NCI-H2107 treated with DMSO at 0.1 percent for 48 hours (cell line): ENCODE measurements at regions not wholly inside any gene's neighbourhood (a gene's known extent, or its start where the extent isn't known, plus 50 kb on each side); places are given as distances from the start of the nearest gene placed in this dataset.
"Not testable (repeated sequence)": the region's sequence is repeated elsewhere in the genome, so short reads cannot be mapped to it uniquely, and the experiment has no call there.

Experiments
- DNase-seq: peaks from one replicate; lab custom pipeline; 2025; ENCODE audit not compliant: unreplicated experiment; lab: John Stamatoyannopoulos, UW

- DNase-seq, result no peak
These were observed 607.2 kb upstream of the KCND2 start for GRCh38 chr7:119665796-119666195.

- DNase-seq, result no peak
These were observed 591.6 kb upstream of the KCND2 start for GRCh38 chr7:119681336-119681735.

GRCh38 chr7:119684763-119685162 is 588.2 kb upstream of the KCND2 start:
- no peak for DNase-seq

GRCh38 chr7:119685906-119686305 is 587.1 kb upstream of the KCND2 start:
- DNase-seq, result no peak

GRCh38 chr7:119688831-119689230 is 584.1 kb upstream of the KCND2 start:
- no peak for DNase-seq

GRCh38 chr7:119692541-119692940 is 580.4 kb upstream of the KCND2 start:
- DNase-seq, result no peak

GRCh38 chr7:119694506-119694905 is 578.5 kb upstream of the KCND2 start:
- DNase-seq, result no peak

GRCh38 chr7:119696336-119696735 is 576.6 kb upstream of the KCND2 start:
- no peak for DNase-seq

GRCh38 chr7:119703895-119704294 is 569.1 kb upstream of the KCND2 start:
- no peak for DNase-seq

GRCh38 chr7:119706608-119707007 is 566.4 kb upstream of the KCND2 start:
- no peak for DNase-seq

- DNase-seq, result no peak
These were observed 564.1 kb upstream of the KCND2 start for GRCh38 chr7:119708891-119709290.

GRCh38 chr7:119711104-119711503 is 561.9 kb upstream of the KCND2 start:
- no peak for DNase-seq

GRCh38 chr7:119712886-119713462 is 560.0 kb upstream of the KCND2 start:
- no peak for DNase-seq

GRCh38 chr7:119713606-119714005 is 559.4 kb upstream of the KCND2 start:
- DNase-seq, result no peak

- DNase-seq, result no peak
These were observed 552.4 kb upstream of the KCND2 start for GRCh38 chr7:119720541-119720940.

- no peak for DNase-seq
These were observed 548.8 kb upstream of the KCND2 start for GRCh38 chr7:119724041-119724792.

GRCh38 chr7:119733127-119733879 is 539.7 kb upstream of the KCND2 start:
- no peak for DNase-seq

- no peak for DNase-seq
These were observed 535.6 kb upstream of the KCND2 start for GRCh38 chr7:119737390-119737789.

- not testable (repeated sequence) for DNase-seq
These were observed 527.7 kb upstream of the KCND2 start for GRCh38 chr7:119745280-119745679.

GRCh38 chr7:119748251-119748860 is 524.6 kb upstream of the KCND2 start:
- no peak for DNase-seq

GRCh38 chr7:119748991-119749390 is 524.0 kb upstream of the KCND2 start:
- no peak for DNase-seq

- DNase-seq, result no peak
These were observed 516.3 kb upstream of the KCND2 start for GRCh38 chr7:119756687-119757086.
